ENCODE measurements at regions not wholly inside any gene's neighbourhood (a gene's known extent, or its start where the extent isn't known, plus 50 kb on each side); places are given as distances from the start of the nearest gene placed in this dataset.

- no peak for DNase-seq (ENCODE audit: low read depth)
These were observed 100.7 kb downstream of the ASB7 start for GRCh38 chr15:100703032-100703578.

DNA sequence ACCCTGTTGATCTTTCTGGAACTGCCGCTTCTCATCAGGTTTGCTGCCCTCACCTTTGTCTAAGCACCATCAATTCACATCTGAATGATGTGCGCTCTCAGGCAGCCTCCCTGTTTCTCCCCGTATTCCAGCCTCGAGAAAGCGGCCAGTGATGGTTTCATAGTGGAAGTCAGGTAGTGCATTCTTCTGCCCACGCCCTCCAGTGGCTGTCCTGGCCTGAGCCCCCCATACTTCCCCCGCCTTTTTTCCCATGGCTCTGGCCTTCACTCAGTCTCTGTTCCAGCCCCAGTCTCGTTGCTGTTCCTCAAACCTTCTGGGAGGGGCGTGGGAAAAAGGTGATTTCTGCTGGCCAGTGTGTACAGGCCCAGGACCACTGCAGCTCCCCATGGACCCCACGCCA, 101.3 kb downstream of the ASB7 start:
- no peak for DNase-seq (ENCODE audit: low read depth)

DNA sequence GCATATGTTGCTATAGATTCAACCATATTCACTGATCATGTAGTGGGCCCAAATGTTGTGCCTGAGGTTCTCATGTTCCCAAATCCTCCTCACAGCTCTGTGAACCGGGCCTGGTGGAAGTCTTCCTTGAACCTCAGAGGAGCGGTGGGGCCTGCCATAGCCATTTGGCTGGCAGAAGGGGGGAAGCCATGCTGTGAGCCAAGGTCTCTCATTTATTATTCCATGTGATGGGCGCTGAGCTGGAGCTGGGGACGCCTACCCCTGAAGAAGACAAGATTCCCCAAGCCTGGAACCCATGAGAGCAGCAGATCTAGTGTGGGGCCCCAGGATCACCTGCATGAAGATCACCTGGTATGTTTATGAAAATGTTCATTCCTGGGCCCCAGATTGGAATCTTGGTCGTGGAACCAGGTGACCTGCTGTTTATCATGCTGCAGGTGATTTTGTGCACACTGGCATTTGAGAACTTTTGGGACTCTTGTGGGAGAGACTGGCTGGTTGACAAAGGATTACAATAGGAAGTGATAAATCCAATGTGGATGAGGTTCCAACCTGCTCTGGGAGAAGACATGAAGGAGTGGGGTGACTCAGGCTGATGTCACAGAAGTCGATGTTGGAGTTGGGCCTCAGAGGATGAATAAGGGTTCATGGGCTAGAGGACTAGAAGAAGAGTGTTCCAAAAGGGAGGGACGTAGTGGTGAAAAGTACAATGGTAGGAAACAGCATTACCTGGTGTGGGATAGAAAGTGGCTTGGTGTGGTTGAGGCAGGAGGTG, 102.1 kb downstream of the ASB7 start:
- DNase-seq (ENCODE audit: low read depth): no peak

- no peak for DNase-seq (ENCODE audit: low read depth)
These were observed 102.7 kb downstream of the ASB7 start for GRCh38 chr15:100705065-100705464.

- no peak for DNase-seq (ENCODE audit: low read depth)
These were observed 103.5 kb downstream of the ASB7 start for GRCh38 chr15:100705841-100706240.

GRCh38 chr15:100707229-100707628, 104.8 kb downstream of the ASB7 start:
- no peak for DNase-seq (ENCODE audit: low read depth)

- DNase-seq (ENCODE audit: low read depth): no peak
These were observed 106.5 kb downstream of the ASB7 start for GRCh38 chr15:100708916-100709315.

- DNase-seq (ENCODE audit: low read depth): no peak
These were observed 107.8 kb downstream of the ASB7 start for GRCh38 chr15:100710222-100710621.

GRCh38 chr15:100710744-100711515, 108.5 kb downstream of the ASB7 start:
- no peak for DNase-seq (ENCODE audit: low read depth)

DNA sequence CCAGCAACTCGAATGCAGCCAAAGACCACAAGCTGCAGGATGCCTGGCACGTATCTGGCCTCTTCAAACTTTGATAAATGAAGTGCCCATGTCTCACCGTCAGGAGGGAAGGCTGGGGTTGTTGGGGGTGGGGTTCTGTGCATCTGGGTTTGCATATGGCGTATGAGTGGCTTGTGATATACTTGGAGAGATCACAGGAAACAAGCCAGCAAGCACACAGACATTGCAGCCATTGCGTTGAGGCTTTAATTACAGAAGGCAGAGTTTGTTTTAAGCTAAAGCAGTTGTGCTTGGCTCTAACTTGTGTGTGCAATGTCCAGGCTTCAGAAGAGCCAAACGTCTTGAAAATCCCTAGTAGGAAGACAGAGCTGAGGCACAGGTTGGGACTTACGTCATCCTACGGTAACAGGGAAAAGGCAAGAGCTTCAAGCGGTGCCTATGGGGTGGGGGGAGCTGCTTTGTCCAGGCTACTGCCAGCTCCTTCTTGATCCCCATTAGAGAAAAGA, 109.2 kb downstream of the ASB7 start:
- DNase-seq (ENCODE audit: low read depth): no peak

DNA sequence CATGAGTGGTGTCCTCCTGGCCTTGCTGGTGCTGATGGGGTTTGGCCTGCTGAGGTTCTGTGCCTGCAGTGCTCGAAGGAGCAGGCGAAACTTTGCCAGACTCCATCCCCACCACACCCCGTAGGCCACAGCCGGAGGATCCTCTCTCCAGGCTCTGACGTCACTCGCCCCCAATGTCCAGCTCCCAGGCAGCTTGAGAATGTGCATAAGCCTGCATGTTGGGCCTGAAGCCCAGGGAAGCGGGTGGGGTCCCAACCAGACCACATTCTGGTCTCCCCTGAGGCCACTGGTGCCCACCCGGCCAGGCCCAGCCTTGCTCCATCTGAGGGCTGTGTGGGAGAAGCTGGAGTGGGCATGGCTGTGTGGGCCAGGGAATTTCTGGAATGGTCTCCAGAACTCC, 109.8 kb downstream of the ASB7 start:
- no peak for DNase-seq (ENCODE audit: low read depth)

GRCh38 chr15:100713163-100713867, 110.9 kb downstream of the ASB7 start:
- DNase-seq (ENCODE audit: low read depth): no peak

DNA sequence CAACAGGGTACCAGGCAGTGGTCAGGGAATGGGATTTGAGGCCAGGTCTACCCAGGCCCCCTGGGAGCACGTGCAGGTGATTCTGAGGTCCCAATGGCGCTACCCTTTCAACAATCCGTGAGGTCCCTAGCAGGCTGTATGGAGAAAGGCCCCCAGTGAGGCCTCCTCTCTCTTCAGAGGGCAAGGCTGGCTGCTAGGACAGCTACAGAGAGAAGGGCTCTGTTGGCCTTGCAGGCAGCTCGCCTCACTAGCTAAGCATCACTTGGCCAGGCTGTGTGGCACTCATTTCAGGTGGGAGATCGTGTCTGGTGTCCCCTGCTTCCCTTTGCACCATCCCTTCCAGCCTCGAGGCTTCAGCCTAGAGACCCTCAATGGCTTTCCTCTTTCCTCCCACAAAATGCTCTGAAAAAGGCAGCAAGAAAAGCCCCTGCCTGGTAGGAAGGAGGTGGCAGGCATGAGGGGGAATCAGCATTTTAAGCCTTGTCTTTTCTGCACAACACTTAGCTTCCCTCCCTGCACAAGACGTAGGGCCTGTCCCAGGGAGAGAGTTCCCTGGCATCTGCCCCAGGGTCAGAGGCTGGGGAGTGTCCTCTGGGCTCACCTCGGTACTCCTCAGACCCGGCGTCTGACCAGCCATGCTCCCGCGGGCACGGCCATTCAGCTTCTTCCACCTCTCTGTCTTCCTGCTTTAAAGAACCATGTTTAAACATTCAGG, 111.8 kb downstream of the ASB7 start:
- no peak for DNase-seq (ENCODE audit: low read depth)

DNA sequence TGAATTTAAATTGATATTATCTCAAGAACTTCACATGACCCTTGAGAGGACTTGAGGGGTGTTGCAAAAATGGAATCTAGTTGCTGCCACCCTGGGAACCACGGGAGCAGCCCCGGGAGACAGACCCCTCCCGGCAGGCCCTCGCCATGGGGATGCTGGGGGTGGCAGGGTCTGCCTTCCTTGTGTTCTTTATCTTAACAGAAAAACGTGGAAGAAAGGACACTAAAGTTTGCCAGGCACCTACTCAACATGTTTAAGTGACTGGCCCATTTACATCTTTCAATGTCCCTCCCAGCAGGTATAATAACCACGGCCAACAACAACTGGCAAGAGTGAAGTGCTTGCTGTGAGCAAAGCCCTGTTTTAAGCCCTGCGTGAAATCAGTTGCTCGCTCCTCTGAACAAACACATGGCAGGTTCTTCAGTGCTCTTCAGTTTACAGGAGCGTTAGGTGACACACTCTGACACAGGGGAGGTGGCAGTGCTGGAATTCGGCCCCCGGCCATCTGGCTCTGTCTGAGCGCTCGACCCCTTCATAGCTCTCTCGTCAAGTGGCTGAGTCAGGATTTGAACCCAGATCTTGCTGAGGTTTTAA, 112.5 kb downstream of the ASB7 start:
- DNase-seq (ENCODE audit: low read depth): no peak

DNA sequence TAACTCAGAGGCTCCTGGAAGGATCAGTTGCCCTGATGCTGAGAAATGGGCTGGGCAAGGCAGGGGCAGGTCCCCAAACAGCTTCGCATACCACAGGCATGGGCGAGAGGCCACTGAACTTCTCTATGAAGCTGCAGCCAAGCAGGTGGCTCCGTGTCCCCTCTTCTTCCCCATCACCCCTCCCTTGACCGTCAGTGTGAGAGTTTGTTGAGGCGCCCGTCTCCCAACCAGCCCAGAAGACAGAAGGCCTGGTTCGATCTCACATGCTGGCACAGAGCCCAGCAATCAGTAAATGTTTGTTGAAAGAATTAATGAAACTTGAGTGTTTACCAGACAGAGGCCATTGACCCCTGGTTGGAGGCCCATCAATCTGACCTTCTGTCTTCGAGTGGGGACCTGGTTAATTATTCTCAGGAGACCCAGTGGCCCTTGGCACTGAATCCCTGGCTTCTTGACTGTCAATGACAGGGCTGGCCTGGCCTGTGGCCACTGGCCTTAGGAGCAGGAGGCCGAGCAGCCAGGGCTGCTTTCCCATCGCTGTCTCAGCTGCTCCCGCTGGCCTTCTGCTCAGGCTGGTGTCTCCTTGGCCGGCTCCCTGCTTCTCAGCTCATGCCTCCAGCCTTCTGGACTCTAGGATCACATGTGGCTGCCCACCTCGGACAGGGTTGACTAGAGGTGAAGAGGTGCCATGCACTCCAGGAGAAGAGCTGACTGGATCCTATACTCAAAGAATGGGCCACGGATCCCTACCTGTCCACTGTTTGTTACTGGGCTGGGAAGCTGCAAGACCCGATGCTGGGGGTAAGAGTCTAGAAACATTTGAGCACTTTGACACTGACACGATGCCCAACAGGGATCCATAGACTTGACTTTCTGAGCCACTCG, 113.4 kb downstream of the ASB7 start:
- DNase-seq (ENCODE audit: low read depth): no peak

DNA sequence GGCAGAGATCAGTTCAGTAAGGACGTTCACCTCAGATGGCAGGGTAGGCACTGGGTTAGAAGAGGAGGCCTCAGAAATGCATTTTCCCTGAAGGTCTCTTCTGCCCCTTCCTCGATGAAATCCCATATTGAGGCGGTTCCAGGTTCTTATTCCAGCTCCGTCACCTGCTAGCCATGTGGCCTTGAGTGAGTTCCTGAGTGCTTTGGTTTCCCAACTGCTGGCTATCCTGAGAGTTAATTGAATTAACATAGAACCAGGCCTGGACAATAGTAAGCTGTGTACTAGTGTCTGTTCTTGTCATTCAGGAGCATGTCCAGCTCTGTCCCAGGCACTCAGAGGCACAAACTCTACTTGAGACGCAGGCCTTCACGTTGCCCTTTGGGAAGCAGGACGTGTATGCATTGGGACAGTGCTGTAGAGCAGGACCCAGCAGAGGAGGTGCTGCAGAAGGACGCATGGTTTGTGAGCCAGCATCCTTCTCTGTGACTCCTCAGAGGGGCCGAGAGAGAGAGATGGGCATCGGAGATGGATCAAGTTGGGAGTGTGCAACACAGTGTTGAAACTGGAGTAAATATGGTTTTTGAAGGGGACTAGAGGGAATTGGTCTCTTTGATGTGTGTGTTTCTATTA, 114.2 kb downstream of the ASB7 start:
- DNase-seq (ENCODE audit: low read depth): no peak

DNA sequence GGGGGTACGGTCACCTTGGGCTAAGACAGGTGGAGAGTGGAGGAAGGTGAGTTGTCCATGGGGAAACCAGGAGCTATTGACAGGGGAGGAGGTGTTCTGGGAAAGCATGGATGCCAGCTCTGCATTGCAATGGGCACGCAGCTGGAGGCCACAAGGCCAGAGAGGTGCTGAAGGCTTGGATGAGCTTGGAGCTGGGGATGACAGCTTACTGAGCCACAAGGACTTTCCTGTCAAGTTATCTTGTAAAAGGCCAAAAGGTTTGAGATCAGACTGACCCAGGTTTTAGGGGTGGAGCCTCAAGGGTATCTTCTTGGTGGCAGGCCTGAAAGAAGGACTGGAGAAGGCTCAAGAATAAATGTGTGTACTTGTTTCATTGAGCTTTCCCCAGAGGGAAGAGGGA, 115.2 kb downstream of the ASB7 start:
- DNase-seq (ENCODE audit: low read depth): no peak

- no peak for DNase-seq (ENCODE audit: low read depth)
These were observed 115.9 kb downstream of the ASB7 start for GRCh38 chr15:100718075-100718980.
